HepG2 (cell line): ENCODE measurements at regions not wholly inside any gene's neighbourhood (a gene's known extent, or its start where the extent isn't known, plus 50 kb on each side); places are given as distances from the start of the nearest gene placed in this dataset.

Experiments
- ATAC-seq: fragments of 200-7000 bp; cut with Tn5 transposase; 3 replicates; pipeline ENCODE4 v1.9.1; 2020; ENCODE audit warnings: mild to moderate bottlenecking, moderate library complexity
- BruUV-seq: library from RNA; stranded (reverse); fragments of 400-500 nt; replicated peaks from 2 replicates; lab custom pipeline; 2021; lab: Mats Ljungman, UMichigan
- CTCF ChIA-PET: fragments of 300-600 bp; formaldehyde crosslinking; extraction: SDS; loops from one replicate; lab custom pipeline; 2021; ENCODE audit warnings: low total read pairs, inconsistent platforms, low intra/inter-chr PET ratio; lab: Yijun Ruan, JAX
- POLR2A ChIA-PET: fragments of 350-600 bp; sonication (Branson Sonifier 250); formaldehyde crosslinking; loops from one replicate; lab custom pipeline; 2020; ENCODE audit warnings: antibody characterized with exemption, inconsistent platforms; lab: Yijun Ruan, JAX
- DNase-seq: peaks from one replicate; pipeline ENCODE4 v3.0.0-alpha.2; 2015; ENCODE audit warnings: low spot score
- FAIRE-seq: peaks from 3 replicates; lab custom pipeline; 2011; peaks lifted over from hg19 to GRCh38; lab: Jason Lieb, UNC
- H2AFZ ChIP-seq: one replicate; pipeline ENCODE4 v1.6.1; 2011; ENCODE audit warnings: low read length, inconsistent platforms
- H3K27ac ChIP-seq: fragments of 300-600 bp; 3 replicates; pipeline ENCODE4 v1.8.0; 2011; ENCODE audit warnings: mixed run types, mild to moderate bottlenecking, mixed read lengths, low read length, inconsistent platforms; ENCODE audit not compliant: insufficient read depth; ENCODE audit errors: extremely low read length
- H3K27me3 ChIP-seq, 2 experiments: fragments of 200-600 bp in 1 of 2; 2 replicates in 1 of 2; 3 replicates in 1 of 2; pipeline versions ENCODE4 v1.6.0 to v1.8.0; 2011; ENCODE audit warnings: low read length in 2 of 2, mild to moderate bottlenecking in 2 of 2, moderate library complexity in 2 of 2, inconsistent platforms in 1 of 2; ENCODE audit not compliant: insufficient read depth in 2 of 2, control insufficient read depth in 1 of 2
- H3K36me3 ChIP-seq, 2 experiments: fragments of 200-600 bp in 1 of 2; replicated peaks in 1 of 2; 2 replicates in 1 of 2; 3 replicates in 1 of 2; pipeline versions ENCODE4 v1.5.1 to v1.8.0; 2011; ENCODE audit warnings: low read length in 2 of 2, inconsistent platforms in 1 of 2; ENCODE audit not compliant: insufficient read depth in 2 of 2, control insufficient read depth in 1 of 2
- H3K4me1 ChIP-seq: 2 replicates; pipeline ENCODE4 v1.5.1; 2012; ENCODE audit warnings: low read length, inconsistent platforms; ENCODE audit not compliant: insufficient read depth
- H3K4me2 ChIP-seq: 2 replicates; pipeline ENCODE4 v1.6.0; 2011; ENCODE audit warnings: low read depth, low read length, inconsistent platforms
- H3K4me3 ChIP-seq, 3 experiments: fragments of 200-600 bp in 1 of 3; sonication (generic), shearing (Covaris generic) in 1 of 3; replicated peaks in 1 of 3; 2 replicates each; pipeline ENCODE4 v1.5.1; 2011 to 2016; ENCODE audit warnings: low read length in 3 of 3, inconsistent platforms in 2 of 3, low read depth in 2 of 3, mild to moderate bottlenecking in 2 of 3, control low read depth in 1 of 3, mixed read lengths in 1 of 3; ENCODE audit not compliant: insufficient read depth in 1 of 3
- H3K79me2 ChIP-seq: one replicate; pipeline ENCODE4 v1.6.1; 2011; ENCODE audit warnings: low read length, inconsistent platforms; ENCODE audit not compliant: insufficient read depth
- H3K9ac ChIP-seq: 2 replicates; pipeline ENCODE4 v1.6.0; 2011; ENCODE audit warnings: mild to moderate bottlenecking, low read depth, low read length, inconsistent platforms; ENCODE audit not compliant: insufficient read depth
- H3K9me3 ChIP-seq: 2 replicates; pipeline ENCODE4 v1.5.1; 2012; ENCODE audit warnings: mild to moderate bottlenecking, low read length
- H4K20me1 ChIP-seq: 2 replicates; pipeline ENCODE4 v1.6.0; 2011; ENCODE audit warnings: inconsistent platforms, mild to moderate bottlenecking, low read length, moderate library complexity; ENCODE audit not compliant: insufficient read depth
- BATF2 ChIP-seq: sonication (generic); formaldehyde crosslinking; IDR thresholded peaks from 2 replicates; pipeline ENCODE4 v1.8.0; 2022; ENCODE audit warnings: mild to moderate bottlenecking, missing genetic modification reagents, moderate library complexity
- DMAP1 ChIP-seq: IDR thresholded peaks from 2 replicates; pipeline ENCODE4 v1.6.1; 2016
- HNRNPL ChIP-seq: fragments of 200-400 bp; formaldehyde crosslinking; IDR thresholded peaks from 2 replicates; pipeline ENCODE4 v1.6.1; 2017; ENCODE audit warnings: mild to moderate bottlenecking, low read depth, low read length
- NFE2 ChIP-seq: sonication (generic); formaldehyde crosslinking; IDR thresholded peaks from 2 replicates; pipeline ENCODE4 v1.4.0; 2020; ENCODE audit warnings: missing genetic modification reagents
- SIX1 ChIP-seq: sonication (generic); formaldehyde crosslinking; IDR thresholded peaks from 2 replicates; pipeline ENCODE4 v1.4.0; 2020; ENCODE audit warnings: missing genetic modification reagents, borderline replicate concordance
- TFAP4 ChIP-seq: sonication (generic); IDR thresholded peaks from 2 replicates; pipeline ENCODE4 v1.6.1; 2016; ENCODE audit warnings: low read depth, borderline replicate concordance
- YEATS4 ChIP-seq: sonication (generic); formaldehyde crosslinking; IDR thresholded peaks from 2 replicates; pipeline ENCODE4 v1.4.0; 2020; ENCODE audit warnings: missing genetic modification reagents, borderline replicate concordance
- ZBTB14 ChIP-seq: sonication (generic); formaldehyde crosslinking; IDR thresholded peaks from 2 replicates; pipeline ENCODE4 v1.4.0; 2020; ENCODE audit warnings: missing genetic modification reagents
- ZBTB8A ChIP-seq: sonication (generic); formaldehyde crosslinking; IDR thresholded peaks from 2 replicates; pipeline ENCODE4 v1.4.0; 2020; ENCODE audit warnings: mild to moderate bottlenecking, low read depth, missing genetic modification reagents, borderline replicate concordance
- ZMAT5 ChIP-seq: sonication (generic); formaldehyde crosslinking; IDR thresholded peaks from 2 replicates; pipeline ENCODE4 v1.5.0; 2020; ENCODE audit warnings: mild to moderate bottlenecking, low read depth, missing genetic modification reagents, borderline replicate concordance
- ZNF235 ChIP-seq: sonication (generic); formaldehyde crosslinking; IDR thresholded peaks from 2 replicates; pipeline ENCODE4 v1.8.1; 2023; ENCODE audit warnings: mild to moderate bottlenecking, missing genetic modification reagents, borderline replicate concordance
- ZNF331 ChIP-seq: sonication (generic); formaldehyde crosslinking; IDR thresholded peaks from 2 replicates; pipeline ENCODE4 v1.4.0; 2020; ENCODE audit warnings: missing genetic modification reagents
- ZNF335 ChIP-seq: sonication (generic); formaldehyde crosslinking; IDR thresholded peaks from 2 replicates; pipeline ENCODE4 v1.4.0; 2020; ENCODE audit warnings: missing genetic modification reagents
- ZNF33A ChIP-seq: sonication (generic); formaldehyde crosslinking; IDR thresholded peaks from 2 replicates; pipeline ENCODE4 v1.5.1; 2020; ENCODE audit warnings: missing genetic modification reagents, mild to moderate bottlenecking, moderate library complexity, borderline replicate concordance
- ZNF543 ChIP-seq: sonication (generic); formaldehyde crosslinking; IDR thresholded peaks from 2 replicates; pipeline ENCODE4 v1.4.0; 2020; ENCODE audit warnings: mild to moderate bottlenecking, missing genetic modification reagents
- ZNF747 ChIP-seq: sonication (generic); formaldehyde crosslinking; IDR thresholded peaks from 2 replicates; pipeline ENCODE4 v1.8.1; 2023; ENCODE audit warnings: missing genetic modification reagents, mild to moderate bottlenecking, borderline replicate concordance
- ZNF883 ChIP-seq: sonication (generic); formaldehyde crosslinking; IDR thresholded peaks from 2 replicates; pipeline ENCODE4 v1.5.1; 2020; ENCODE audit warnings: mild to moderate bottlenecking, missing genetic modification reagents; ENCODE audit errors: not compliant biosample characterization
- WGBS: methylation state at CpG from one replicate; pipeline ENCODE4 v1.1.6; 2017; ENCODE audit warnings: low lambda C conversion rate; 5-methylcytosine and 5-hydroxymethylcytosine counted together
- in situ Hi-C: cut with HindIII; loops from 2 replicates; pipeline ENCODE4 v1.10.0; 2017; ENCODE audit warnings: low pct_unique_long_range_greater_than_20kb; ENCODE audit not compliant: extremely low pct_ligation_motif_present
- intact Hi-C: fragments of 100-400 bp; cut with micrococcal nuclease; formaldehyde crosslinking; loops from one replicate; pipeline ENCODE4 v1.10.0; 2022; ENCODE audit not compliant: unreplicated experiment

- in situ Hi-C loops: no loop called here
These were observed 2111.5 kb upstream of the PIK3C3 start for GRCh38 chr18:39843546-39843945.

More at GRCh38 chr18:39843546-39843945, 2111.5 kb upstream of the PIK3C3 start:
- Histone ChIP-seq H3K9ac (no peak overlapping the region), H3K4me3 (no peak overlapping the region), H4K20me1 (no peaks in the 10 kb centered on the region), H3K9me3 (no peaks in the 10 kb centered on the region), H2AFZ (no peak overlapping the region), H3K27me3 (peaks cover 2 to 15% of the 10 kb centered on the region in 2 experiments; a peak in 3 of 5 replicates), H3K36me3 (no peaks in the 10 kb centered on the region), H3K79me2 (no peaks in the 10 kb centered on the region), H3K4me2 (no peak overlapping the region), H3K27ac (no peak overlapping the region), H3K4me1 (peaks cover 15% of the 10 kb centered on the region)
- TF ChIP-seq ZNF33A (CRISPR knock-in tag) (no peak), ZNF747 (no peak), YEATS4 (CRISPR knock-in tag) (no peak), ZBTB8A (no peak), NFE2 (CRISPR knock-in tag) (no peak), ZNF543 (CRISPR knock-in tag) (no peak), ZNF335 (CRISPR knock-in tag) (no peak), DMAP1 (CRISPR knock-in tag) (no peak), ZNF331 (CRISPR knock-in tag) (no peak), ZNF883 (no peak), ZMAT5 (CRISPR knock-in tag) (no peak), BATF2 (CRISPR knock-in tag) (no peak), SIX1 (no peak), HNRNPL (no peak), ZNF235 (no peak), ZBTB14 (CRISPR knock-in tag) (no peak), TFAP4 (no peak)
- 1% methylated on average over 4 of the region's 4 CpGs for WGBS
- DNase-seq (no peak), ATAC-seq (no peak), FAIRE-seq (no peak)
- POLR2A ChIA-PET: no interaction called here
- CTCF ChIA-PET: no interaction called here
- no TSS peak for BruUV-seq
- intact Hi-C loops: loop anchor here (10.0 kb wide), 1 partner anchor 1901 kb away; no protein-coding TSS in a partner anchor
